Ovary (tissue), 7 donors: ENCODE measurements at regions not wholly inside any gene's neighbourhood (a gene's known extent, or its start where the extent isn't known, plus 50 kb on each side); places are given as distances from the start of the nearest gene placed in this dataset.

Experiments
- DNase-seq, 5 donors: peaks; one replicate each; pipeline ENCODE4 v3.0.0-alpha.2; 2019 to 2020
- H3K27ac ChIP-seq, 2 donors: fragments of 200-600 bp; one replicate each; pipeline versions ENCODE4 v1.5.1 to v1.8.0; 2019 to 2022
- H3K27me3 ChIP-seq: fragments of 200-600 bp; one replicate; pipeline ENCODE4 v1.8.0; 2022
- H3K36me3 ChIP-seq: fragments of 200-600 bp; sonication (generic); one replicate; pipeline ENCODE4 v1.5.1; 2019
- H3K4me1 ChIP-seq: one replicate; pipeline ENCODE4 v1.8.1; 2013; ENCODE audit warnings: mild to moderate bottlenecking, moderate library complexity; ENCODE audit not compliant: insufficient read depth
- H3K4me3 ChIP-seq: fragments of 200-600 bp; sonication (generic); one replicate; pipeline ENCODE4 v1.5.1; 2017
- H3K9me3 ChIP-seq, 2 donors: fragments of 200-600 bp in 1 of 2; sonication (generic) in 1 of 2; one replicate each; pipeline versions ENCODE4 v1.5.1 to v1.8.1; 2013 to 2019; ENCODE audit warnings: mild to moderate bottlenecking in 1 of 2, moderate library complexity in 1 of 2
- EP300 ChIP-seq: sonication (generic); formaldehyde crosslinking; IDR thresholded peaks from one replicate; pipeline ENCODE4 v1.6.1; 2017; ENCODE audit warnings: antibody characterized with exemption
- POLR2A ChIP-seq: fragments of 450-650 bp; IDR thresholded peaks from one replicate; pipeline ENCODE4 v1.6.1; 2017; ENCODE audit warnings: antibody characterized with exemption, mild to moderate bottlenecking, moderate library complexity
- WGBS, 3 donors: extraction: QIAGEN DNeasy Blood & Tissue Kit in 1 of 3; methylation state at CpG; one replicate each; pipeline versions ENCODE4 v1.1.5 to v1.1.7; 2013 to 2017; 5-methylcytosine and 5-hydroxymethylcytosine counted together
- intact Hi-C, 4 donors: fragments of 100-400 bp; cut with DNase I; formaldehyde crosslinking; loops; one replicate each; pipeline versions ENCODE4 v1.11.0 to v1.15.1; 2022 to 2023
- TF ChIP-seq, protein P1 (sequence below), 3 donors: fragments of 450-650 bp in 2 of 3; fragments of 200-600 bp in 1 of 3; IDR thresholded peaks; one replicate each; pipeline versions ENCODE4 v1.5.1 to v1.8.0; 2016 to 2022; ENCODE audit warnings: antibody characterized with exemption in 3 of 3, mild to moderate bottlenecking in 1 of 3
- donor health status: DM: no; HTN: no; CAD: no; lungs with moderate emphysema.
- donor health status: DM: no; HTN: no; CAD: no.
- donor health status: Bipolar disorder and iron deficiency.
- donor health status: DM: no; HTN: no; CAD: no.
- donor health status: DM: yes; HTN: yes; CAD: no.

DNA sequence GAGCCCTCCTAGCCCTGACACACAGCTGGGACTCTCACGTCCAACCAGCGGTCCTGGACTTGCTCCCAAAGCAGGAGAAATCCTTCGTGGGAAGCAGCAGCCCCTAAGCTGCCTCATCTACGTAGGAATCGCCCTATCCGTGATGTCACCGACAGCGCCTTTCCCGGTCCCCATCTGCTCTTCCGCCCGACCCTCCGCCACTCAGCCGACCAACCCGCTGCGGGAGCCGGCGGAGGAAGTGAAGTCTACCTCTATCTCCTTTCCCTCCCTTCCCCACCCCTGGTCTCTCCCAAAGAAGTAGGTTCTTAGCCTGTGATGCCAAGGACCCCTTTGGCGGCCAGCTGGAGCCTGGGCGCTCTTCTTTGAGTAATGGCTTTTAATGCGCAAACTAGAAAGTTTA is 272.1 kb downstream of the FAM72C start:
- Histone ChIP-seq H3K4me1 (no peaks in the 10 kb centered on the region), H3K27ac (no peak overlapping the region), H3K27me3 (no peaks in the 10 kb centered on the region), H3K4me3 (no peak overlapping the region), H3K9me3 (peaks cover 0 to 7% of the 10 kb centered on the region in 2 donors), H3K36me3 (no peaks in the 10 kb centered on the region)
- intact Hi-C loops = no loop called here
- 7 to 12% (median 10%) methylated on average over 20 of the region's 20 CpGs for WGBS, 3 donors
- no peak for TF ChIP-seq EP300
- no peak for TF ChIP-seq POLR2A
- TF ChIP-seq, protein P1, sequence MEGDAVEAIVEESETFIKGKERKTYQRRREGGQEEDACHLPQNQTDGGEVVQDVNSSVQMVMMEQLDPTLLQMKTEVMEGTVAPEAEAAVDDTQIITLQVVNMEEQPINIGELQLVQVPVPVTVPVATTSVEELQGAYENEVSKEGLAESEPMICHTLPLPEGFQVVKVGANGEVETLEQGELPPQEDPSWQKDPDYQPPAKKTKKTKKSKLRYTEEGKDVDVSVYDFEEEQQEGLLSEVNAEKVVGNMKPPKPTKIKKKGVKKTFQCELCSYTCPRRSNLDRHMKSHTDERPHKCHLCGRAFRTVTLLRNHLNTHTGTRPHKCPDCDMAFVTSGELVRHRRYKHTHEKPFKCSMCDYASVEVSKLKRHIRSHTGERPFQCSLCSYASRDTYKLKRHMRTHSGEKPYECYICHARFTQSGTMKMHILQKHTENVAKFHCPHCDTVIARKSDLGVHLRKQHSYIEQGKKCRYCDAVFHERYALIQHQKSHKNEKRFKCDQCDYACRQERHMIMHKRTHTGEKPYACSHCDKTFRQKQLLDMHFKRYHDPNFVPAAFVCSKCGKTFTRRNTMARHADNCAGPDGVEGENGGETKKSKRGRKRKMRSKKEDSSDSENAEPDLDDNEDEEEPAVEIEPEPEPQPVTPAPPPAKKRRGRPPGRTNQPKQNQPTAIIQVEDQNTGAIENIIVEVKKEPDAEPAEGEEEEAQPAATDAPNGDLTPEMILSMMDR (IDR thresholded peaks at IDR 0.05) = no peak
- no peak for DNase-seq

DNA sequence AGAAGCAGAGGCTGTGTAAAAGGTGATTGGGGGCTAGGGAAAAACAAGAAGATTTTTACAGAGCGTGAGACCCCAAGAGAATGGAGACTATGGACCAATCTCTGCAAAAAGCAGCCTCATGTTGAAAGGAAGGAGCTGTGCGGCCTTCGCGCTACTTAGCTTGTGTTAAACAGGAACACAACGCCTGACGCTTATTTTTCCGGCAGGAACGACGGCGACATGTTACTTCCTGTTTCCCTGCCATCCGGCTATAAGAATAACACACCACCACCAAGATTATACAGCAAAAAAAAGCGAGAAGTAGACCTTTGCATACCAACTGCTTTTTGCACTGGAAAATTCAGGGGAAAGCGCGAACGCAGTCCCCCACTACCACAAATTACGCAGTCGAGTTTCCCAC is 272.7 kb downstream of the FAM72C start:
- H3K4me3 ChIP-seq = no peak overlapping the region
- TF ChIP-seq, protein P1 (IDR thresholded peaks at IDR 0.05) = no peak
- TF ChIP-seq EP300 (no peak), POLR2A (no peak)
- H3K9me3 ChIP-seq = peaks cover 0 to 7% of the 10 kb centered on the region in 2 donors
- H3K27ac ChIP-seq = no peak overlapping the region
- no peaks in the 10 kb centered on the region for H3K36me3 ChIP-seq
- H3K4me1 ChIP-seq = no peaks in the 10 kb centered on the region
- H3K27me3 ChIP-seq = no peaks in the 10 kb centered on the region
- WGBS, 3 donors = 20 to 26% (median 22%) methylated on average over 17 of the region's 17 CpGs
- no peak for DNase-seq
- intact Hi-C loops = no loop called here

DNA sequence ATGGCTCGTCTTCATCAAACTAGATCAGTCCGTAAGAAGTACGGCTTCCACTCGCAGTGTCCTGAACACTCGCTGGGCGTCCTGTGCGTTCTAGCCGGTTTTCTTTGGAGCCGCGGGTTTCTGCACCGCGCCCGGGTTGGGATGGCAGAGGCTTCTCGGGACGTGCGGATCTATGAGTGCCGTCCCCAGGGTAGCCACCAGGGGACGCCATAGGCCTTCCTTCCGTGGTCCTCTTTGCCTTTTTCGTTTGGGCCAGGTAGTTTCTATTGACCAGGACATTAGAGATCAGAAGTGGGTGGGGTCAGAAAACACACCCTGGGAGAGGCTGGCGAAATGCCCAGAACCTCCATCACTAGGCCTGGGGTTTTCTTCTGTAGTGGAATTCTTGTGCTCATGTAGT is 273.8 kb downstream of the FAM72C start:
- TF ChIP-seq EP300 (no peak), POLR2A (no peak)
- TF ChIP-seq, protein P1 (IDR thresholded peaks at IDR 0.05) = no peak
- WGBS, 3 donors = 2 to 5% (median 2%) methylated on average over 18 to 21 of the region's 21 CpGs
- Histone ChIP-seq H3K4me1 (no peaks in the 10 kb centered on the region), H3K36me3 (no peaks in the 10 kb centered on the region), H3K27ac (no peak overlapping the region), H3K27me3 (no peaks in the 10 kb centered on the region), H3K9me3 (peaks cover 0 to 7% of the 10 kb centered on the region in 2 donors), H3K4me3 (no peak overlapping the region)
- intact Hi-C loops = no loop called here
- DNase-seq = no peak

DNA sequence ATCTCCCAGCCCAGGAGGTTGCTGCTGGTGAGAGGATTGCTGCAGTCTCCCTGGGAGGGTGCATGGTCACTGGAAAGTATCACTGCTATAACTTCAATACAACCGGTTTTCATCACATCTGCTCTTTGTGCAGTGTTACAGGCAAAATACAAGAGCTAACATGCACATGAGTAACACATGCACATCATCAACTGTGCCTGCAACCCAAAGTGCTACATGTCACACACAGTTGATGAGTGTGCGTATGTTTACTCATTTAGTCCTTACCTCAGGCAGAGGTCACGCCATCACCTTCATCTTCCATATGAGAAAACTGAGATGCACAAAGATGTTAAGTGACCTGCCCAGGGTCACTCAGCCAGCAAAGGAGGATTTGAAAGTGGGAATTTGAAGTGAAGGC is 277.7 kb downstream of the FAM72C start:
- TF ChIP-seq EP300 (no peak), POLR2A (no peak)
- TF ChIP-seq, protein P1 (IDR thresholded peaks at IDR 0.05) = no peak
- Histone ChIP-seq H3K4me3 (no peak overlapping the region), H3K9me3 (peaks cover 0 to 5% of the 10 kb centered on the region in 2 donors), H3K36me3 (no peaks in the 10 kb centered on the region), H3K4me1 (no peaks in the 10 kb centered on the region), H3K27me3 (no peaks in the 10 kb centered on the region), H3K27ac (no peak overlapping the region)
- WGBS, 3 donors = 67 to 82% (median 72%) methylated on average over 3 of the region's 3 CpGs
- DNase-seq = no peak
- intact Hi-C loops = no loop called here
